K562 (cell line): ENCODE measurements at regions not wholly inside any gene's neighbourhood (a gene's known extent, or its start where the extent isn't known, plus 50 kb on each side); places are given as distances from the start of the nearest gene placed in this dataset.

Experiments used
- CBX2 ChIP-seq: fragments of 200-600 bp; sonication (generic); IDR thresholded peaks from one replicate; pipeline ENCODE4 v1.6.1; 2012; ENCODE audit warnings: mild to moderate bottlenecking, low read length, inconsistent platforms; ENCODE audit not compliant: insufficient read depth, poor library complexity, severe bottlenecking
- CEBPB ChIP-seq: fragments of 450-650 bp; IDR thresholded peaks from 2 replicates; pipeline ENCODE4 v1.6.1; 2016; ENCODE audit warnings: missing genetic modification characterization, missing compliant biosample characterization
- DNMT1 ChIP-seq: fragments of 450-650 bp; IDR thresholded peaks from 2 replicates; pipeline ENCODE4 v1.6.1; 2016; ENCODE audit warnings: antibody characterized with exemption, mild to moderate bottlenecking
- EZH2 ChIP-seq: IDR thresholded peaks from 2 replicates; pipeline ENCODE4 v1.6.1; 2012; ENCODE audit warnings: low read depth, mild to moderate bottlenecking, inconsistent platforms, low read length, borderline replicate concordance
- FOXM1 ChIP-seq, 2 experiments: fragments of 450-650 bp in 1 of 2; sonication (generic) in 1 of 2; formaldehyde crosslinking in 1 of 2; IDR thresholded peaks; 2 replicates each; pipeline versions ENCODE4 v1.6.1 to v1.9.0; 2017 to 2022; ENCODE audit warnings: low read depth in 2 of 2, mild to moderate bottlenecking in 2 of 2, missing genetic modification reagents in 1 of 2, moderate library complexity in 1 of 2
- ILK ChIP-seq: fragments of 450-650 bp; IDR thresholded peaks from 2 replicates; pipeline ENCODE4 v1.6.1; 2016; ENCODE audit warnings: missing genetic modification characterization, low read depth, mild to moderate bottlenecking, missing compliant biosample characterization, moderate library complexity, borderline replicate concordance
- MTF1 ChIP-seq: fragments of 250-450 bp; sonication (Bioruptor Pico); IDR thresholded peaks from 2 replicates; pipeline ENCODE4 v1.9.0; 2021; ENCODE audit warnings: moderate library complexity, mild to moderate bottlenecking, inconsistent platforms, borderline replicate concordance
- MYBL2 ChIP-seq, 2 experiments: fragments of 450-650 bp in 1 of 2; sonication (generic) in 1 of 2; formaldehyde crosslinking in 1 of 2; IDR thresholded peaks; 2 replicates each; pipeline versions ENCODE4 v1.6.1 to v1.8.1; 2017 to 2022; ENCODE audit warnings: borderline replicate concordance in 1 of 2, inconsistent platforms in 1 of 2, low read depth in 1 of 2, mild to moderate bottlenecking in 1 of 2, missing genetic modification reagents in 1 of 2, moderate library complexity in 1 of 2
- RBM15 ChIP-seq: fragments of 200-400 bp; formaldehyde crosslinking; IDR thresholded peaks from 2 replicates; pipeline ENCODE4 v1.6.1; 2018; ENCODE audit warnings: mild to moderate bottlenecking, low read length, moderate library complexity; ENCODE audit not compliant: insufficient read depth
- RBM25 ChIP-seq: fragments of 200-400 bp; formaldehyde crosslinking; IDR thresholded peaks from 2 replicates; pipeline ENCODE4 v1.6.1; 2018; ENCODE audit warnings: low read length, low read depth, moderate library complexity; ENCODE audit not compliant: severe bottlenecking
- TBL1XR1 ChIP-seq, 2 experiments: IDR thresholded peaks; 2 replicates each; pipeline ENCODE4 v1.6.1; 2012; ENCODE audit warnings: improper control_type of control experiment in 2 of 2, low read length in 2 of 2, mild to moderate bottlenecking in 1 of 2
- TEAD4 ChIP-seq, 2 experiments: sonication (generic) in 1 of 2; formaldehyde crosslinking in 1 of 2; IDR thresholded peaks; 2 replicates each; pipeline versions ENCODE4 v1.6.1 to v1.8.0; 2012 to 2022; ENCODE audit warnings: borderline replicate concordance in 1 of 2, inconsistent platforms in 1 of 2, low read length in 1 of 2, mild to moderate bottlenecking in 1 of 2, missing genetic modification reagents in 1 of 2
- TRIM24 ChIP-seq, 2 experiments: fragments of 450-650 bp; IDR thresholded peaks; 2 replicates each; pipeline ENCODE4 v1.6.1; 2016
- ZNF584 ChIP-seq: fragments of 200-800 bp; sonication (Bioruptor generic); IDR thresholded peaks from 2 replicates; pipeline ENCODE4 v1.6.1; 2016; ENCODE audit warnings: low read depth, mild to moderate bottlenecking, missing genetic modification characterization, missing compliant biosample characterization
- TF ChIP-seq, protein P1 (sequence below): sonication (generic); formaldehyde crosslinking; IDR thresholded peaks from 2 replicates; pipeline ENCODE4 v1.9.0; 2022; ENCODE audit warnings: mild to moderate bottlenecking, missing genetic modification reagents
- TF ChIP-seq, protein P2 (sequence below): sonication (generic); formaldehyde crosslinking; IDR thresholded peaks from 2 replicates; pipeline ENCODE4 v1.8.1; 2023; ENCODE audit warnings: mild to moderate bottlenecking, missing genetic modification reagents, moderate library complexity
- TF ChIP-seq, protein P3 (sequence below), 2 experiments: fragments of 450-650 bp in 1 of 2; sonication (generic) in 1 of 2; formaldehyde crosslinking in 1 of 2; IDR thresholded peaks in 1 of 2; conservative IDR thresholded peaks in 1 of 2; 2 replicates each; pipeline versions ENCODE4 v1.6.1 to v1.8.1; 2016 to 2023; ENCODE audit warnings: mild to moderate bottlenecking in 2 of 2, moderate library complexity in 2 of 2, inconsistent platforms in 1 of 2, missing genetic modification reagents in 1 of 2
- TF ChIP-seq, protein P4 (sequence below): fragments of 450-650 bp; IDR thresholded peaks from 2 replicates; pipeline ENCODE4 v1.6.1; 2017; ENCODE audit warnings: antibody characterized with exemption

DNA sequence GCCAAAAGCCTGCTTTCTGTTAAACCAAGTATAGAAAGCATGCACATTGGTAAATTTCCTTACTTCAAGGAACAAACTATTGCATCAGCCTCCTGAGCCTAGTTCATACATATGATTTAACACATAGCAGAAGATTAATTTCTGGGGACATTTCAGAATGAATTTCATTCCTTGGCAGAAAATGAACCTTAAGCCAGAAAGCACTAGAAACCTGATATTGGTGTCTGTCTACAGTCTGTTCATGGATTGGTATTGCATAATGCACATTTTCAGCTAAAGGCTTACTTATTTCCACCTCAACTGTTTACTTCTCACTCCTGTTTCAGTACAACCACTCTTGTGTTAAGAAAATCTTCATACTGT is 1471.8 kb upstream of the NUDT12 start (continued):
- TF ChIP-seq FOXM1 (IDR thresholded peaks at IDR 0.05; ENCODE audit: low read depth) = no peak
- TF ChIP-seq FOXM1 (CRISPR knock-in tag; IDR thresholded peaks at IDR 0.05; ENCODE audit: low read depth) = no peak
- no peak for TF ChIP-seq MTF1 (CRISPR knock-in tag)
- TF ChIP-seq CBX2 = no peak
- TF ChIP-seq RBM25 = no peak
- TF ChIP-seq, protein P1, sequence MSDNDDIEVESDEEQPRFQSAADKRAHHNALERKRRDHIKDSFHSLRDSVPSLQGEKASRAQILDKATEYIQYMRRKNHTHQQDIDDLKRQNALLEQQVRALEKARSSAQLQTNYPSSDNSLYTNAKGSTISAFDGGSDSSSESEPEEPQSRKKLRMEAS = no peak
- TF ChIP-seq TRIM24 (IDR thresholded peaks at IDR 0.05) = peak in 1 of 2 experiments; percentile 40; a peak in 1 of 4 replicates
- no peak for TF ChIP-seq DNMT1
- TF ChIP-seq ZNF584 = 0 out of 2 replicates have a peak, but pooled peaks have one; percentile 45
- TF ChIP-seq CEBPB (tag) = peak; percentile 40; the same call in 1 of the 2 replicates
- TF ChIP-seq, protein P2, sequence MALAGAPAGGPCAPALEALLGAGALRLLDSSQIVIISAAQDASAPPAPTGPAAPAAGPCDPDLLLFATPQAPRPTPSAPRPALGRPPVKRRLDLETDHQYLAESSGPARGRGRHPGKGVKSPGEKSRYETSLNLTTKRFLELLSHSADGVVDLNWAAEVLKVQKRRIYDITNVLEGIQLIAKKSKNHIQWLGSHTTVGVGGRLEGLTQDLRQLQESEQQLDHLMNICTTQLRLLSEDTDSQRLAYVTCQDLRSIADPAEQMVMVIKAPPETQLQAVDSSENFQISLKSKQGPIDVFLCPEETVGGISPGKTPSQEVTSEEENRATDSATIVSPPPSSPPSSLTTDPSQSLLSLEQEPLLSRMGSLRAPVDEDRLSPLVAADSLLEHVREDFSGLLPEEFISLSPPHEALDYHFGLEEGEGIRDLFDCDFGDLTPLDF (CRISPR knock-in tag) = no peak
- no peak for TF ChIP-seq TBL1XR1 (IDR thresholded peaks at IDR 0.05; ENCODE audit: low read length in 2 of 2)
- TF ChIP-seq RBM15 = no peak
- TF ChIP-seq, protein P3, sequence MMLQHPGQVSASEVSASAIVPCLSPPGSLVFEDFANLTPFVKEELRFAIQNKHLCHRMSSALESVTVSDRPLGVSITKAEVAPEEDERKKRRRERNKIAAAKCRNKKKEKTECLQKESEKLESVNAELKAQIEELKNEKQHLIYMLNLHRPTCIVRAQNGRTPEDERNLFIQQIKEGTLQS (IDR thresholded peaks at IDR 0.05) = peak; percentile 81
- TF ChIP-seq, protein P3 (CRISPR knock-in tag; conservative IDR thresholded peaks at IDR 0.05) = no peak
- TF ChIP-seq EZH2 = no peak
- no peak for TF ChIP-seq TEAD4 (IDR thresholded peaks at IDR 0.05; ENCODE audit: low read length)
- TF ChIP-seq TEAD4 (CRISPR knock-in tag; IDR thresholded peaks at IDR 0.05; ENCODE audit: borderline replicate concordance) = no peak
- no peak for TF ChIP-seq ILK
- TF ChIP-seq, protein P4, sequence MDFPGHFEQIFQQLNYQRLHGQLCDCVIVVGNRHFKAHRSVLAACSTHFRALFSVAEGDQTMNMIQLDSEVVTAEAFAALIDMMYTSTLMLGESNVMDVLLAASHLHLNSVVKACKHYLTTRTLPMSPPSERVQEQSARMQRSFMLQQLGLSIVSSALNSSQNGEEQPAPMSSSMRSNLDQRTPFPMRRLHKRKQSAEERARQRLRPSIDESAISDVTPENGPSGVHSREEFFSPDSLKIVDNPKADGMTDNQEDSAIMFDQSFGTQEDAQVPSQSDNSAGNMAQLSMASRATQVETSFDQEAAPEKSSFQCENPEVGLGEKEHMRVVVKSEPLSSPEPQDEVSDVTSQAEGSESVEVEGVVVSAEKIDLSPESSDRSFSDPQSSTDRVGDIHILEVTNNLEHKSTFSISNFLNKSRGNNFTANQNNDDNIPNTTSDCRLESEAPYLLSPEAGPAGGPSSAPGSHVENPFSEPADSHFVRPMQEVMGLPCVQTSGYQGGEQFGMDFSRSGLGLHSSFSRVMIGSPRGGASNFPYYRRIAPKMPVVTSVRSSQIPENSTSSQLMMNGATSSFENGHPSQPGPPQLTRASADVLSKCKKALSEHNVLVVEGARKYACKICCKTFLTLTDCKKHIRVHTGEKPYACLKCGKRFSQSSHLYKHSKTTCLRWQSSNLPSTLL = no peak
- TF ChIP-seq MYBL2 (IDR thresholded peaks at IDR 0.05; ENCODE audit: low read depth) = no peak
- TF ChIP-seq MYBL2 (CRISPR knock-in tag; IDR thresholded peaks at IDR 0.05; ENCODE audit: borderline replicate concordance) = no peak
